ENCODE measurements at regions not wholly inside any gene's neighbourhood (a gene's known extent, or its start where the extent isn't known, plus 50 kb on each side); places are given as distances from the start of the nearest gene placed in this dataset.

GRCh38 chr5:35478856-35479682, 138.6 kb upstream of the SPEF2 start:
- DNase-seq (ENCODE audit: low read depth in 4 of 4, low spot score in 1 of 4): no peak

- DNase-seq (ENCODE audit: low read depth in 4 of 4, low spot score in 1 of 4): no peak
Observed at GRCh38 chr5:35477911-35478310, 139.8 kb upstream of the SPEF2 start.

- DNase-seq (ENCODE audit: low read depth in 4 of 4, low spot score in 1 of 4): no peak
Observed at GRCh38 chr5:35477321-35477720, 140.3 kb upstream of the SPEF2 start.

- no peak for DNase-seq (ENCODE audit: low read depth in 4 of 4, low spot score in 1 of 4)
Observed at GRCh38 chr5:35476797-35477196, 140.9 kb upstream of the SPEF2 start.

GRCh38 chr5:35476036-35476435, 141.6 kb upstream of the SPEF2 start:
- no peak for DNase-seq (ENCODE audit: low read depth in 4 of 4, low spot score in 1 of 4)

- DNase-seq (ENCODE audit: low read depth in 4 of 4, low spot score in 1 of 4): no peak
Observed at GRCh38 chr5:35473589-35473988, 144.1 kb upstream of the SPEF2 start.

GRCh38 chr5:35470866-35471265, 146.8 kb upstream of the SPEF2 start:
- no peak for DNase-seq (ENCODE audit: low read depth in 4 of 4, low spot score in 1 of 4)

- DNase-seq (ENCODE audit: low read depth in 4 of 4, low spot score in 1 of 4): no peak
Observed at GRCh38 chr5:35468811-35469210, 148.9 kb upstream of the SPEF2 start.

GRCh38 chr5:35466746-35467145, 150.9 kb upstream of the SPEF2 start:
- no peak for DNase-seq (ENCODE audit: low read depth in 4 of 4, low spot score in 1 of 4)

- DNase-seq (ENCODE audit: low read depth in 4 of 4, low spot score in 1 of 4): no peak
Observed at GRCh38 chr5:35464757-35465156, 152.9 kb upstream of the SPEF2 start.

GRCh38 chr5:35461530-35461929, 156.1 kb upstream of the SPEF2 start:
- DNase-seq (ENCODE audit: low read depth in 4 of 4, low spot score in 1 of 4): no peak

GRCh38 chr5:35458824-35459207, 158.8 kb upstream of the SPEF2 start:
- DNase-seq (ENCODE audit: low read depth in 4 of 4, low spot score in 1 of 4): no peak

- no peak for DNase-seq (ENCODE audit: low read depth in 4 of 4, low spot score in 1 of 4)
Observed at GRCh38 chr5:35457912-35458823, 159.5 kb upstream of the SPEF2 start.

GRCh38 chr5:35456506-35456905, 161.2 kb upstream of the SPEF2 start:
- DNase-seq (ENCODE audit: low read depth in 4 of 4, low spot score in 1 of 4): no peak

GRCh38 chr5:35454011-35454525, 163.6 kb upstream of the SPEF2 start:
- DNase-seq (ENCODE audit: low read depth in 4 of 4, low spot score in 1 of 4): no peak

GRCh38 chr5:35443803-35444595, 173.7 kb upstream of the SPEF2 start:
- DNase-seq (ENCODE audit: low read depth in 4 of 4, low spot score in 1 of 4): no peak

GRCh38 chr5:35442885-35443639, 174.6 kb upstream of the SPEF2 start:
- DNase-seq (ENCODE audit: low read depth in 4 of 4, low spot score in 1 of 4): no peak

- DNase-seq (ENCODE audit: low read depth in 4 of 4, low spot score in 1 of 4): no peak
Observed at GRCh38 chr5:35440409-35440808, 177.3 kb upstream of the SPEF2 start.

- no peak for DNase-seq (ENCODE audit: low read depth in 4 of 4, low spot score in 1 of 4)
Observed at GRCh38 chr5:35438786-35439185, 178.9 kb upstream of the SPEF2 start.

GRCh38 chr5:35438288-35438687, 179.4 kb upstream of the SPEF2 start:
- DNase-seq (ENCODE audit: low read depth in 4 of 4, low spot score in 1 of 4): no peak

Measured in stimulated activated CD4-positive, alpha-beta T cell treated with anti-CD3 and anti-CD28 coated beads, Interleukin-1b, Interleukin-23, amount 100 ng/mL, for 24 hours (primary cell).